Ascending aorta (tissue), 2 donors: ENCODE measurements at regions not wholly inside any gene's neighbourhood (a gene's known extent, or its start where the extent isn't known, plus 50 kb on each side); places are given as distances from the start of the nearest gene placed in this dataset.

Source experiments
- DNase-seq, 2 donors: peaks; one replicate each; pipeline ENCODE4 v3.0.0-alpha.2; 2019; ENCODE audit warnings: low spot score in 2 of 2
- H3K27ac ChIP-seq, 2 donors: fragments of 200-600 bp; sonication (generic); one replicate each; pipeline ENCODE4 v1.5.1; 2016 to 2017; ENCODE audit warnings: mild to moderate bottlenecking in 1 of 2
- H3K27me3 ChIP-seq: fragments of 200-600 bp; sonication (generic); one replicate; pipeline ENCODE4 v1.5.1; 2017
- H3K36me3 ChIP-seq, 2 donors: fragments of 200-600 bp; sonication (generic); one replicate each; pipeline ENCODE4 v1.5.1; 2016
- H3K4me1 ChIP-seq, 2 donors: fragments of 200-600 bp; sonication (generic); one replicate each; pipeline ENCODE4 v1.5.1; 2016 to 2017; ENCODE audit warnings: mild to moderate bottlenecking in 1 of 2
- H3K4me3 ChIP-seq, 2 donors: fragments of 200-600 bp; sonication (generic); one replicate each; pipeline ENCODE4 v1.5.1; 2016 to 2017; ENCODE audit warnings: mild to moderate bottlenecking in 1 of 2
- H3K9me3 ChIP-seq, 2 donors: fragments of 200-600 bp; sonication (generic); one replicate each; pipeline ENCODE4 v1.5.1; 2016
- intact Hi-C: fragments of 100-400 bp; cut with DNase I; formaldehyde crosslinking; loops from one replicate; pipeline ENCODE4 v1.15.1; 2023
- TF ChIP-seq, protein P1 (sequence below), 3 experiments: fragments of 200-600 bp in 2 of 3; fragments of 450-650 bp in 1 of 3; sonication (generic) in 2 of 3; IDR thresholded peaks; one replicate each; pipeline ENCODE4 v1.5.1; 2016 to 2019; ENCODE audit warnings: antibody characterized with exemption in 3 of 3, mild to moderate bottlenecking in 1 of 3, moderate library complexity in 1 of 3

DNA sequence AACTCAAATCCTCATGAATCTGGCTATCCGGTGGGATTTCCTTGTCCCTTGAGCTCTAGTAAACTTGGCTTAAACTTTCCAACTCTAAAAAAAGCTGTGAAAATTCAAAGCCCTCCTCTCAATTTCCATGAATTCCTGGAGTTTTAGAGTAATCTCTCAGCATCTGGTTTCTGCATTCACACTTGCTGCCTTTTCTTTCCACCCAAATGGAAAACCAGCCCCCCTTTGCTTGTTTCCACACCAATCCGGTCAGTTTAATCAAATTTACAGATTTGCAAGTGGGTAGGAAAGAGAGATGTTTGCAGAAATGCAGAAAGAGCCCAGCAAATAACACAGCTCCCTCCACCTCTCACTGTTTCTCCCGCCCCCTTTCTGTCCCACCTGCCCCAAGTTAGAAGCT, 91.1 kb downstream of the ENC1 start:
- no peak overlapping the region for H3K4me3 ChIP-seq
- H3K27ac ChIP-seq, result no peak overlapping the region
- H3K27me3 ChIP-seq, result no peaks in the 10 kb centered on the region
- H3K36me3 ChIP-seq, result no peaks in the 10 kb centered on the region
- DNase-seq, result no peak
- H3K4me1 ChIP-seq, result no peaks in the 10 kb centered on the region
- no peaks in the 10 kb centered on the region for H3K9me3 ChIP-seq
- intact Hi-C loops, result no loop called here
- TF ChIP-seq, protein P1, sequence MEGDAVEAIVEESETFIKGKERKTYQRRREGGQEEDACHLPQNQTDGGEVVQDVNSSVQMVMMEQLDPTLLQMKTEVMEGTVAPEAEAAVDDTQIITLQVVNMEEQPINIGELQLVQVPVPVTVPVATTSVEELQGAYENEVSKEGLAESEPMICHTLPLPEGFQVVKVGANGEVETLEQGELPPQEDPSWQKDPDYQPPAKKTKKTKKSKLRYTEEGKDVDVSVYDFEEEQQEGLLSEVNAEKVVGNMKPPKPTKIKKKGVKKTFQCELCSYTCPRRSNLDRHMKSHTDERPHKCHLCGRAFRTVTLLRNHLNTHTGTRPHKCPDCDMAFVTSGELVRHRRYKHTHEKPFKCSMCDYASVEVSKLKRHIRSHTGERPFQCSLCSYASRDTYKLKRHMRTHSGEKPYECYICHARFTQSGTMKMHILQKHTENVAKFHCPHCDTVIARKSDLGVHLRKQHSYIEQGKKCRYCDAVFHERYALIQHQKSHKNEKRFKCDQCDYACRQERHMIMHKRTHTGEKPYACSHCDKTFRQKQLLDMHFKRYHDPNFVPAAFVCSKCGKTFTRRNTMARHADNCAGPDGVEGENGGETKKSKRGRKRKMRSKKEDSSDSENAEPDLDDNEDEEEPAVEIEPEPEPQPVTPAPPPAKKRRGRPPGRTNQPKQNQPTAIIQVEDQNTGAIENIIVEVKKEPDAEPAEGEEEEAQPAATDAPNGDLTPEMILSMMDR (IDR thresholded peaks at IDR 0.05), result no peak

DNA sequence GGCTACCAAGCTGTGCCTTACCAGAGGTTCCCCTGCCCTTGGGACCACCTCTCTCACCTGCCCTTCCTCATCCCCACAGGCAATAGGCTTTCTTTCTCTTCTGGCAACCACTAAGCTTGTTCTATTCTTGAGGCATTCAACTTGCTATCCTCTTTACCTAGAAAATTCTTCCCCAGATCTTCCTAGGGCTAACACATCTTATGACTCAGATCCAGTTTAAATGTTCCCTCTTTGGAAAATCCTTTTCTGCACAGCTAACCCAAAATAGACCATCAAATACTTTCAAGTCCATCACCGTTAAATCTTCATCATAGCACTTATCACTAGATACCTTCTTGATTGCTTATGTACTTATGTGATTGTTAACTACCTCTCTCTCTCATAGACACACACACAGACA, 93.7 kb downstream of the ENC1 start:
- no peaks in the 10 kb centered on the region for H3K27me3 ChIP-seq
- peaks cover 0 to 3% of the 10 kb centered on the region in 2 donors for H3K4me1 ChIP-seq
- no peaks in the 10 kb centered on the region for H3K36me3 ChIP-seq
- TF ChIP-seq, protein P1 (IDR thresholded peaks at IDR 0.05), result no peak
- H3K9me3 ChIP-seq, result no peaks in the 10 kb centered on the region
- no peak overlapping the region for H3K27ac ChIP-seq
- intact Hi-C loops, result no loop called here
- H3K4me3 ChIP-seq, result no peak overlapping the region
- DNase-seq, result no peak

DNA sequence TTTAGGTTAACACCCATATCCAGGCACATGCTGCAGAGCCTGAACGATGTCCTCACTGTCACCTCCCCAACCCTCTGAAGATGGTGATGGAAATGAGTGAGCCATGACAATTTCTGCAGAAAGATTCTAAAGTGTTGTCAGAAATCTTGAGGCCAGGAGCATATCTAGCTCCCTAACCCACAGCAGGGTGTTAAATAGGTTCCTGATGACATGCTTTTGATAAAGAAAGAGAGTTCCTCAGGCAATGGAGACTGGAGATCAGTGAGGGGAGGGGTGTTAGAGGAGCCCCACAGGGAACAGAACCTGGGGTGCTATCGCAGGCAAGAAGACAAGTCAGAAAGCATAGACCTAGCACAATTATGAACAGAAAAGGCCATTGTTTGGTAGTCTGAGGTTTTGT, 95.7 kb downstream of the ENC1 start:
- Histone ChIP-seq H3K27ac (no peak overlapping the region), H3K4me1 (peaks cover 0 to 3% of the 10 kb centered on the region in 2 donors), H3K36me3 (no peaks in the 10 kb centered on the region), H3K4me3 (no peak overlapping the region), H3K9me3 (no peaks in the 10 kb centered on the region), H3K27me3 (no peaks in the 10 kb centered on the region)
- intact Hi-C loops, result no loop called here
- TF ChIP-seq, protein P1 (IDR thresholded peaks at IDR 0.05), result no peak
- DNase-seq, result no peak

DNA sequence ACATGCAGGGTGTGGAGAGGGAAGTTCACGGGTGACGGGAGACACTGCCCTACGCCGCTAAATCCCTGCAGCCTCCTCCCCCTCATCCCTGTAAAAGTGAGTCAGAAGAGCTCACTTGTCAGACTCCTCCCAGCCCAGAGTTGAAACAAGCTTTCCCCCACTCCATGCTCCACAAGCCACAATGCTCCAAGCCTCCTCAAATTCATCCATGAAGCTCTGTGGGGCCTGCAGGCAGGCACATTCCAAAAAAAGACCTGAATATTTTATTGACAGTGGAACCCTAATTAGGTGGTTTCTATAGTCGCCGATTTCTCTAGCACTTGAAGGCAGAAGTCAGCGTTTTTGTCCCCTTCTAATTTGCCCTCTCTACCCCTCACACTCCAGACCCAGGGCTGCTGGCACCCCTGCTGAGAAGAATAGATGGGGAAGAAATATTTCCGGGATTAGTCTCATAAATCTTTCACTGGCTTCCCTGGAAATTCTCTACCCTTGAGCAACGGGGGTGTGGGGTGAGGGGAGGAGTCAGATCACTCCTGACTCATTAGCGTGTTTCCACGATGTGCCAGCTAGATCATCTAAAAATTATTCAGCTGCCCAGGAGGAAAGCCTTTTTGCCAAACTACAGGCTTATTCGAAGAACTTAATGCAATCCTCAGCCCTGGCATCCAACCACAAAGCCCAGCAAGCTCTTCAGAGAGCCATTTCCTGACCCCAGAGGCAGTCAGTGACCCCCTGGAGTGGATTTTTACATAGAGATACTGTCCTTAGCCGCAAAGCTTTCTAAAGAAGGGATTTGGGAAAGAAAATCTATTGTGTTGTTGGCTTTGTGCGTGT, 97.1 kb downstream of the ENC1 start:
- DNase-seq, result peak in 1 of 2 donors; percentile 65
- intact Hi-C loops, result no loop called here
- TF ChIP-seq, protein P1 (IDR thresholded peaks at IDR 0.05), result no peak
- Histone ChIP-seq H3K27ac (peak overlapping the region; percentile 47 to 67), H3K4me3 (peak overlapping the region in 1 of 2 donors; percentile 20), H3K9me3 (no peaks in the 10 kb centered on the region), H3K27me3 (no peaks in the 10 kb centered on the region), H3K36me3 (no peaks in the 10 kb centered on the region), H3K4me1 (peaks cover 0 to 3% of the 10 kb centered on the region in 2 donors)

DNA sequence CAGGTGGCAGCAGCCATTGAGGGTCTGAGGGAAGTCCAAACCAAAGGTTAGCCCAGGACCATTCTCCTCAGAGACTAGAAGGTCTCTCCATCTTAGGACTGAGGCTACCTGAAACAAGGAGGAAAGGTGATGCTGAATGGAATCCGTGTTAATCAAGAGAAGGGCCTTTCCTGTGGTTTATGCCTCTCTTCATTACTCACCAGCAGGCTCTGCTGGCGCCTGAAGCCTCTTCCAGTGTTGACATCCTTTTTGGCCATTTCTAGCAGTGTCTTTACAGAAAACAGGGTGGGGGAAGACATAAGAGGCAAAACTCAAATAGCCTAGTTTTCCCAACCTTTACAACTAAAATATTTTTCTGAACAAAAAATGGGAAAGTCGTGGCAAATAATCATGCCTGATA, 98.0 kb downstream of the ENC1 start:
- H3K27me3 ChIP-seq, result no peaks in the 10 kb centered on the region
- H3K27ac ChIP-seq, result peak overlapping the region in 1 of 2 donors; percentile 67
- no peaks in the 10 kb centered on the region for H3K36me3 ChIP-seq
- no peak overlapping the region for H3K4me3 ChIP-seq
- no peaks in the 10 kb centered on the region for H3K9me3 ChIP-seq
- TF ChIP-seq, protein P1 (IDR thresholded peaks at IDR 0.05), result no peak
- DNase-seq, result no peak
- intact Hi-C loops, result no loop called here
- H3K4me1 ChIP-seq, result peaks cover 0 to 3% of the 10 kb centered on the region in 2 donors
